D721Med (cell line): ENCODE measurements at regions not wholly inside any gene's neighbourhood (a gene's known extent, or its start where the extent isn't known, plus 50 kb on each side); places are given as distances from the start of the nearest gene placed in this dataset.

Source experiments
- DNase-seq: peaks from one replicate; pipeline ENCODE4 v3.0.0; 2011; ENCODE audit warnings: low spot score; ENCODE audit not compliant: insufficient read length
- FAIRE-seq: peaks from 2 replicates; lab custom pipeline; 2011; peaks lifted over from hg19 to GRCh38; lab: Jason Lieb, UNC
- CTCF ChIP-seq: IDR thresholded peaks from 2 replicates; pipeline ENCODE4 v1.5.1; 2012; ENCODE audit warnings: mild to moderate bottlenecking, control low read depth; ENCODE audit not compliant: insufficient read depth; ENCODE audit errors: missing control alignments

DNA sequence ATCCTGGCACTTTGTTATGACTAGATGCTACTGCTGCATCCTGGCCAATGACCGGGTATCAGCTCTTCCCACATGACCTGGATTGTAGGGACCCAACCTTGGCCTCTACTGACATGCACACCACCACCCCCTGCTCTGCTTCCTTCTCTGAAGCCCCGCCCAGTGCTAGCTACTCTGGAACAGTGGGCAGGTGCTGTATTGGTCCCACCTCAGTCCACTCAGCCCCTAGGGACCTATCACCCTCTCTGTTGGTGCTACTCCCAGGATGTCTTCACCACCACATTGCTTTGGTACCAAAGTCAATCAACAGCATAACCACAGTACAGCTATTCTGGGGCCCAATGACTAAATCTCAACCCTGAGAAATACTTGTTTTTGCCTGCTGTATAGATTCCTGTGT is 170.2 kb upstream of the PRICKLE2 start:
- DNase-seq, result no peak
- no peak for FAIRE-seq
- TF ChIP-seq CTCF, result no peak

- TF ChIP-seq CTCF, result no peak
- DNase-seq (no peak), FAIRE-seq (no peak)
Observed at GRCh38 chr3:64393193-64393592, 167.9 kb upstream of the PRICKLE2 start.

DNA sequence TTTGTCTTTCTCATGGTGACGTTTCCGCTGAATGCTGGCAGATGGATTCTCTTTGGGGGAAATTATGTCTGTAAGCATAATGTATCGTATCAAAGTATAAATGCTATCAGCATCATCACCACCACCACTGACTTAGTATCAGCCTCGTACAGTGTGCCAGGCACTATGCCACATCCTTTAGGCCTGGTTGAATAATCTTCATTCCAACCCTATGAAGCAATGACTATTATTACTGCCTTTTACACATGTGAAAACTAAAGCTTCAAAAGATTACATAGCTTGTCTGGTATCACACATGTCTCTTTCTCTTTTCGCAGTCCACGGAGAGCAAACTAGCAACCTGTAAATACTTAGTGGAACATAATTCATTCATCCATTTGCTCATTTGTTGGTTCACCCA is 166.7 kb upstream of the PRICKLE2 start:
- FAIRE-seq (peak; percentile 41), DNase-seq (no peak)
- no peak for TF ChIP-seq CTCF

GRCh38 chr3:64390893-64391292 is 165.6 kb upstream of the PRICKLE2 start:
- no peak for DNase-seq
- no peak for FAIRE-seq
- no peak for TF ChIP-seq CTCF

- TF ChIP-seq CTCF, result no peak
Observed at GRCh38 chr3:64388886-64389285, 163.6 kb upstream of the PRICKLE2 start.

GRCh38 chr3:64387688-64388087 is 162.4 kb upstream of the PRICKLE2 start:
- FAIRE-seq (no peak), DNase-seq (no peak)
- TF ChIP-seq CTCF, result no peak

More at GRCh38 chr3:64388886-64389285, 163.6 kb upstream of the PRICKLE2 start:
- FAIRE-seq (no peak), DNase-seq (no peak)

GRCh38 chr3:64385277-64385676 is 160.0 kb upstream of the PRICKLE2 start:
- DNase-seq, result no peak
- TF ChIP-seq CTCF, result no peak
- no peak for FAIRE-seq
